GM12873 (cell line): ENCODE measurements at regions not wholly inside any gene's neighbourhood (a gene's known extent, or its start where the extent isn't known, plus 50 kb on each side); places are given as distances from the start of the nearest gene placed in this dataset.

Experiments
- CTCF ChIP-seq: IDR thresholded peaks from 2 replicates; pipeline ENCODE4 v1.5.1; 2012; ENCODE audit warnings: low read depth, mild to moderate bottlenecking, moderate library complexity, low read length, control low read depth; ENCODE audit not compliant: insufficient read depth; ENCODE audit errors: missing control alignments

- TF ChIP-seq CTCF: no peak
Measured at GRCh38 chrX:124887572-124887971, 432.1 kb upstream of the TEX13C start.

GRCh38 chrX:124895947-124896346 lies 423.7 kb upstream of the TEX13C start:
- TF ChIP-seq CTCF: no peak

GRCh38 chrX:124902953-124903352 lies 416.7 kb upstream of the TEX13C start:
- no peak for TF ChIP-seq CTCF

- TF ChIP-seq CTCF: no peak
Measured at GRCh38 chrX:124910611-124911010, 409.1 kb upstream of the TEX13C start.

- TF ChIP-seq CTCF: no peak
Measured at GRCh38 chrX:124917011-124917410, 402.7 kb upstream of the TEX13C start.

- no peak for TF ChIP-seq CTCF
Measured at GRCh38 chrX:124925681-124926080, 394.0 kb upstream of the TEX13C start.

GRCh38 chrX:124931241-124931640 lies 388.4 kb upstream of the TEX13C start:
- no peak for TF ChIP-seq CTCF
